H1 (cell line): ENCODE measurements at regions not wholly inside any gene's neighbourhood (a gene's known extent, or its start where the extent isn't known, plus 50 kb on each side); places are given as distances from the start of the nearest gene placed in this dataset.

Experiments used
- CTCF ChIA-PET: fragments of 300-600 bp; sonication (Branson Sonifier 250); formaldehyde crosslinking; loops from one replicate; lab custom pipeline; 2021; ENCODE audit not compliant: partially characterized antibody; lab: Charles Lee
- POLR2A ChIA-PET: fragments of 300-600 bp; sonication (Branson Sonifier 250); formaldehyde crosslinking; loops from one replicate; lab custom pipeline; 2021; ENCODE audit warnings: inconsistent platforms; ENCODE audit not compliant: partially characterized antibody; lab: Charles Lee
- DNase-seq, 2 experiments: peaks; one replicate each; pipeline versions ENCODE4 v3.0.0 to v3.0.0-alpha.2; 2010 to 2022; ENCODE audit warnings: low spot score in 2 of 2, low read depth in 1 of 2, mixed read lengths in 1 of 2
- FAIRE-seq: peaks from 2 replicates; lab custom pipeline; 2011; peaks lifted over from hg19 to GRCh38; lab: Jason Lieb, UNC
- H2AFZ ChIP-seq: 2 replicates; pipeline ENCODE4 v1.8.1; 2012; ENCODE audit warnings: low read length, inconsistent platforms
- H2AK5ac ChIP-seq: 2 replicates; pipeline ENCODE4 v1.6.1; 2013; ENCODE audit warnings: low read depth, low read length
- H2BK120ac ChIP-seq: replicated peaks from 2 replicates; pipeline ENCODE3; 2013; ENCODE audit warnings: low read depth, low read length, inconsistent platforms
- H2BK12ac ChIP-seq: 2 replicates; pipeline ENCODE4 v1.6.1; 2013; ENCODE audit warnings: low read depth, low read length
- H2BK15ac ChIP-seq: 2 replicates; pipeline ENCODE4 v1.6.1; 2013; ENCODE audit warnings: low read length
- H2BK20ac ChIP-seq: 2 replicates; pipeline ENCODE4 v1.6.1; 2013; ENCODE audit warnings: low read length
- H2BK5ac ChIP-seq: 2 replicates; pipeline ENCODE4 v1.6.1; 2013; ENCODE audit warnings: low read depth, low read length
- H3K14ac ChIP-seq: 2 replicates; pipeline ENCODE4 v1.6.1; 2013; ENCODE audit warnings: inconsistent platforms; ENCODE audit not compliant: insufficient read length
- H3K18ac ChIP-seq: 2 replicates; pipeline ENCODE4 v1.6.1; 2013; ENCODE audit warnings: low read length; ENCODE audit errors: extremely low read depth
- H3K23ac ChIP-seq: 2 replicates; pipeline ENCODE4 v1.6.1; 2013; ENCODE audit warnings: inconsistent platforms; ENCODE audit not compliant: insufficient read length
- H3K23me2 ChIP-seq: 2 replicates; pipeline ENCODE4 v1.6.1; 2013; ENCODE audit warnings: low read depth, low read length
- H3K27ac ChIP-seq: 2 replicates; pipeline ENCODE4 v1.6.1; 2011; ENCODE audit warnings: low read depth, low read length, inconsistent platforms
- H3K27me3 ChIP-seq, 4 experiments: replicated peaks in 1 of 4; 1 replicate in 1 of 4; 2 replicates in 3 of 4; pipeline versions ENCODE4 v1.6.1 to v1.8.1; 2011 to 2013; ENCODE audit warnings: low read length in 3 of 4, mild to moderate bottlenecking in 3 of 4, inconsistent platforms in 2 of 4, mixed read lengths in 2 of 4, moderate library complexity in 1 of 4; ENCODE audit not compliant: control insufficient read depth in 3 of 4, insufficient read depth in 3 of 4; ENCODE audit errors: extremely low read depth in 1 of 4
- H3K36me3 ChIP-seq, 4 experiments: 2 replicates each; pipeline versions ENCODE4 v1.6.1 to v1.8.1; 2011 to 2013; ENCODE audit warnings: mild to moderate bottlenecking in 4 of 4, low read length in 3 of 4, moderate library complexity in 2 of 4, control low read depth in 1 of 4, inconsistent platforms in 1 of 4; ENCODE audit not compliant: insufficient read depth in 4 of 4, control insufficient read depth in 2 of 4
- H3K4ac ChIP-seq: replicated peaks from 2 replicates; pipeline ENCODE3; 2013; ENCODE audit warnings: low read length, low read depth, mixed read lengths, inconsistent platforms; ENCODE audit not compliant: insufficient read length
- H3K4me1 ChIP-seq, 4 experiments: replicated peaks in 1 of 4; 1 replicate in 1 of 4; 2 replicates in 3 of 4; pipeline versions ENCODE4 v1.6.1 to v1.8.1; 2011 to 2013; ENCODE audit warnings: low read length in 3 of 4, inconsistent platforms in 2 of 4, mixed read lengths in 1 of 4; ENCODE audit not compliant: insufficient read depth in 4 of 4, control insufficient read depth in 3 of 4
- H3K4me2 ChIP-seq, 2 experiments: 2 replicates each; pipeline versions ENCODE4 v1.6.1 to v1.8.1; 2011 to 2013; ENCODE audit warnings: low read depth in 2 of 2, low read length in 2 of 2, control low read depth in 1 of 2, inconsistent platforms in 1 of 2, mild to moderate bottlenecking in 1 of 2; ENCODE audit not compliant: insufficient read depth in 1 of 2
- H3K4me3 ChIP-seq, 4 experiments: fragments of 200-600, 300-600 bp in 1 of 4; sonication (generic), shearing (Covaris generic), sonication (Bioruptor Twin) in 1 of 4; 2 replicates each; pipeline versions ENCODE4 v1.5.1 to v1.8.1; 2011 to 2016; ENCODE audit warnings: low read length in 4 of 4, low read depth in 3 of 4, control low read depth in 2 of 4, inconsistent platforms in 2 of 4, mild to moderate bottlenecking in 2 of 4, mixed read lengths in 1 of 4, moderate library complexity in 1 of 4; ENCODE audit not compliant: insufficient read depth in 2 of 4; ENCODE audit errors: extremely low read depth in 1 of 4
- H3K56ac ChIP-seq: replicated peaks from 2 replicates; pipeline ENCODE3; 2013; ENCODE audit warnings: low read depth, mild to moderate bottlenecking, mixed read lengths, low read length, inconsistent platforms; ENCODE audit not compliant: insufficient read length
- H3K79me1 ChIP-seq: 2 replicates; pipeline ENCODE4 v1.6.1; 2013; ENCODE audit warnings: low read depth, low read length, control low read depth
- H3K79me2 ChIP-seq, 2 experiments: 2 replicates each; pipeline versions ENCODE4 v1.6.1 to v1.8.1; 2012 to 2013; ENCODE audit warnings: low read length in 2 of 2, mild to moderate bottlenecking in 2 of 2, inconsistent platforms in 1 of 2; ENCODE audit not compliant: insufficient read depth in 2 of 2, control insufficient read depth in 1 of 2
- H3K9ac ChIP-seq, 4 experiments: replicated peaks in 1 of 4; 1 replicate in 1 of 4; 2 replicates in 3 of 4; pipeline versions ENCODE4 v1.6.1 to v1.8.1; 2011 to 2013; ENCODE audit warnings: low read depth in 3 of 4, low read length in 3 of 4, control low read depth in 2 of 4, mild to moderate bottlenecking in 2 of 4, moderate library complexity in 2 of 4, inconsistent platforms in 1 of 4; ENCODE audit errors: extremely low read depth in 1 of 4
- H3K9me3 ChIP-seq, 2 experiments: 2 replicates each; pipeline versions ENCODE4 v1.6.1 to v1.8.1; 2012 to 2013; ENCODE audit warnings: mild to moderate bottlenecking in 2 of 2, moderate library complexity in 2 of 2, control low read depth in 1 of 2, inconsistent platforms in 1 of 2, low read depth in 1 of 2, low read length in 1 of 2, mixed read lengths in 1 of 2; ENCODE audit not compliant: insufficient read depth in 2 of 2
- H4K20me1 ChIP-seq, 2 experiments: replicated peaks in 1 of 2; 2 replicates each; pipeline versions ENCODE3 to v1.8.1; 2011 to 2013; ENCODE audit warnings: inconsistent platforms in 2 of 2, low read length in 2 of 2, mild to moderate bottlenecking in 1 of 2; ENCODE audit not compliant: insufficient read depth in 2 of 2, control insufficient read depth in 1 of 2
- H4K5ac ChIP-seq: 2 replicates; pipeline ENCODE4 v1.6.1; 2013; ENCODE audit warnings: low read length, low read depth, mixed read lengths, inconsistent platforms; ENCODE audit not compliant: insufficient read length
- H4K8ac ChIP-seq: 2 replicates; pipeline ENCODE4 v1.8.0; 2013; ENCODE audit warnings: mild to moderate bottlenecking, moderate library complexity, low read length, inconsistent platforms; ENCODE audit not compliant: insufficient read depth; ENCODE audit errors: extremely low read depth
- H4K91ac ChIP-seq: replicated peaks from 2 replicates; pipeline ENCODE3; 2013; ENCODE audit warnings: low read length, mixed read lengths, inconsistent platforms; ENCODE audit not compliant: insufficient read length
- ASH2L ChIP-seq: fragments of 200-600, 300-600 bp; sonication (generic); IDR thresholded peaks from one replicate; pipeline ENCODE4 v1.7.1; 2017; ENCODE audit warnings: low read length
- BACH1 ChIP-seq: IDR thresholded peaks from 2 replicates; pipeline ENCODE4 v1.6.1; 2012; ENCODE audit warnings: low read length, improper control_type of control experiment
- CEBPB ChIP-seq: IDR thresholded peaks from 2 replicates; pipeline ENCODE4 v1.6.1; 2012; ENCODE audit warnings: low read depth, low read length
- CTBP2 ChIP-seq: IDR thresholded peaks from 2 replicates; pipeline ENCODE4 v1.7.0; 2011; ENCODE audit warnings: borderline replicate concordance, mild to moderate bottlenecking, moderate library complexity, mixed read lengths, low read length; ENCODE audit not compliant: insufficient read depth, insufficient read length
- GABPA ChIP-seq: IDR thresholded peaks from 2 replicates; pipeline ENCODE4 v1.6.1; 2011; ENCODE audit warnings: mild to moderate bottlenecking, low read length, moderate library complexity, borderline replicate concordance; ENCODE audit not compliant: insufficient read depth
- JUND ChIP-seq: IDR thresholded peaks from 2 replicates; pipeline ENCODE4 v1.6.1; 2011; ENCODE audit warnings: mild to moderate bottlenecking, improper control_type of control experiment, low read length
- KDM1A ChIP-seq: fragments of 200-600, 300-600 bp; sonication (generic); IDR thresholded peaks from 2 replicates; pipeline ENCODE4 v1.7.1; 2016; ENCODE audit warnings: mild to moderate bottlenecking, low read length, borderline replicate concordance
- KDM5A ChIP-seq: fragments of 200-600 bp; IDR thresholded peaks from 2 replicates; pipeline ENCODE4 v1.7.1; 2012; ENCODE audit warnings: mild to moderate bottlenecking, low read length, inconsistent platforms, mixed read lengths
- NANOG ChIP-seq: IDR thresholded peaks from 2 replicates; pipeline ENCODE4 v1.6.1; 2011; ENCODE audit warnings: low read length, low read depth, mild to moderate bottlenecking, inconsistent platforms; ENCODE audit not compliant: insufficient read depth, poor library complexity, severe bottlenecking
- POLR2AphosphoS5 ChIP-seq: IDR thresholded peaks from 2 replicates; pipeline ENCODE4 v1.6.1; 2011; ENCODE audit warnings: low read depth, low read length
- RFX5 ChIP-seq: IDR thresholded peaks from 2 replicates; pipeline ENCODE4 v1.6.1; 2011; ENCODE audit warnings: low read depth, low read length, improper control_type of control experiment, borderline replicate concordance
- SRF ChIP-seq: IDR thresholded peaks from 2 replicates; pipeline ENCODE4 v1.6.1; 2011; ENCODE audit warnings: mild to moderate bottlenecking, low read depth, low read length, moderate library complexity
- TAF1 ChIP-seq: IDR thresholded peaks from 2 replicates; pipeline ENCODE4 v1.6.1; 2011; ENCODE audit warnings: mild to moderate bottlenecking, low read depth, low read length
- TAF7 ChIP-seq: optimal IDR thresholded peaks from 2 replicates; pipeline ENCODE3; 2011; ENCODE audit warnings: low read depth, mild to moderate bottlenecking, inconsistent platforms, low read length, moderate library complexity, borderline replicate concordance
- USF2 ChIP-seq: IDR thresholded peaks from 2 replicates; pipeline ENCODE4 v1.6.1; 2011; ENCODE audit warnings: low read length, improper control_type of control experiment
- WGBS, 2 experiments: shearing (Covaris generic) in 1 of 2; methylation state at CpG; one replicate each; pipeline versions ENCODE4 v1.1.6 to v1.1.7; 2013 to 2015; ENCODE audit warnings: low lambda C conversion rate in 2 of 2, mixed read lengths in 2 of 2, inconsistent platforms in 1 of 2, low coverage in 1 of 2, missing lambda C conversion rate in 1 of 2; ENCODE audit not compliant: insufficient replicate concordance in 2 of 2, insufficient coverage in 1 of 2, insufficient read length in 1 of 2; ENCODE audit errors: extremely low coverage in 1 of 2, missing lambda C conversion rate in 1 of 2; 5-methylcytosine and 5-hydroxymethylcytosine counted together

DNA sequence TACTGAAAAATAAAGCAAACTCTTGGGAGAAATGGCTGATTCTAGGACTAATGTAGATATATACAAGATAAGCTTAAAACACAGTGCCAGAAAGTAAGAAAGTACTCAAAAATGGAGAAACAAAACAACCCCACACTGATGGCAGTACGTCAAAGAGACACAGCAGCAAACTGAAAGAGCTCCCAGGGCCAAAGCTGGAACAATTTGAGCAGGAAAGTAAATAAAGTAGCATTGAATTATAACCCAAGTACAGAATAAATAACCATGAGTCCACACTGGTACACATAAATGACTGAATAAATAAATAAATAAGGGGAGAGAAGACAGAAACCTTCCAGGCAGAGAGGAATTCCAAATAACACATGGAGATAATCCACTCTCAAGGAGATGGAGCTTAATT, 120.9 kb downstream of the GLUL start:
- H4K8ac ChIP-seq: no peak overlapping the region
- no peak overlapping the region for H3K27ac ChIP-seq
- H2BK120ac ChIP-seq: no peak overlapping the region
- H4K5ac ChIP-seq: no peak overlapping the region
- H3K4me3 ChIP-seq: no peak overlapping the region
- H3K79me2 ChIP-seq: no peaks in the 10 kb centered on the region
- DNase-seq (no peak), FAIRE-seq (no peak)
- H3K9ac ChIP-seq: no peak overlapping the region
- H3K36me3 ChIP-seq: no peaks in the 10 kb centered on the region
- H2BK20ac ChIP-seq: no peak overlapping the region
- no peak overlapping the region for H4K91ac ChIP-seq
- no peaks in the 10 kb centered on the region for H3K27me3 ChIP-seq
- no peaks in the 10 kb centered on the region for H3K23me2 ChIP-seq
- H4K20me1 ChIP-seq: no peaks in the 10 kb centered on the region
- no peak overlapping the region for H3K23ac ChIP-seq
- no peaks in the 10 kb centered on the region for H3K79me1 ChIP-seq
- POLR2A ChIA-PET: no interaction called here
- H3K56ac ChIP-seq: no peak overlapping the region
- H3K9me3 ChIP-seq: no peaks in the 10 kb centered on the region
- no peak overlapping the region for H2AK5ac ChIP-seq
- no peak overlapping the region for H3K18ac ChIP-seq
- H2BK15ac ChIP-seq: no peak overlapping the region
- H3K4me2 ChIP-seq: no peak overlapping the region
- H3K4ac ChIP-seq: no peak overlapping the region
- H3K4me1 ChIP-seq: no peaks in the 10 kb centered on the region
- CTCF ChIA-PET: interaction anchor here (1.0 to 1.8 kb wide), 3 partner anchors 11 to 190 kb away, joined by 3 to 7 read pairs (median 7); no protein-coding TSS in a partner anchor
- H2BK12ac ChIP-seq: no peak overlapping the region
- H2AFZ ChIP-seq: no peak overlapping the region
- H3K14ac ChIP-seq: no peak overlapping the region
- 95% methylated on average over 1 of the region's 1 CpG; no CpG with 5 or more reads in 1 of the 2 experiments for WGBS, 2 experiments
- no peak overlapping the region for H2BK5ac ChIP-seq
- no peak for TF ChIP-seq KDM1A
- TF ChIP-seq RFX5: no peak
- TF ChIP-seq CEBPB: no peak
- no peak for TF ChIP-seq POLR2AphosphoS5
- TF ChIP-seq TAF7: no peak
- no peak for TF ChIP-seq USF2
- TF ChIP-seq GABPA: no peak
- no peak for TF ChIP-seq BACH1
- TF ChIP-seq KDM5A: no peak
- TF ChIP-seq ASH2L: no peak
- TF ChIP-seq TAF1: no peak
- TF ChIP-seq CTBP2: no peak
- no peak for TF ChIP-seq JUND
- TF ChIP-seq SRF: no peak
- TF ChIP-seq NANOG: no peak
